ENCODE measurements at regions not wholly inside any gene's neighbourhood (a gene's known extent, or its start where the extent isn't known, plus 50 kb on each side); places are given as distances from the start of the nearest gene placed in this dataset.

DNA sequence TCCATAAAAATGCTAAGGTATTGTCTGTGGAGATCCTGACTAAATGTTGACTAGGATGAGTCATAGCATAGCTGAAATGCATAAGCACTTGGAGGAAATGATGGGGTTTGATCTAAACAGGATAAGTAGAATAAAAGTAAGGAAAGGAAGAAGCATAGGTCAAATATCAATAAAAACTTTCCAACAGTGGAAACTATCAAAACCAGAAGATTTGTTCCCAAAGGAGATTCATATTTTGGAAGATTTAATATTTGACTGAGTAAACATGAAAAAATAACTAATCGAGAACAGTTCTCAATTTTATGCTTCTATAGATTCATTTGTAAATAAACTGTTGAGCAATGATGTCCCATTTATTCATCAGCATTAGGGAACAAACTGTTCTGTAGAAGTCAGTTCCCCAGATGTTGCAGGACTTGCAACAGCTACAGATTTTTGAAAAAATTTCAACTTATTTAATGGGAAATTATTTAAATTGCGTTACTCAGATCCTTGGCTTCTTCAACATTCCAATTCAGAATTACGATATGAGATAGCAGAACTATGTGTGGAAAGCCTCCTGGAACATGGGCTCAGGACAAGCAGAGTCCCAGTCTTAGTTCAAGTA, 133.7 kb upstream of the TBX18 start:
- Mint-ChIP-seq H3K4me1 (no peaks in the 10 kb centered on the region), H3K4me3 (no peak overlapping the region), H3K27me3 (no peaks in the 10 kb centered on the region), H3K9me3 (ENCODE audit: insufficient read depth) (no peaks in the 10 kb centered on the region), H3K27ac (no peak overlapping the region)
- no peak for TF ChIP-seq EZH2 (IDR thresholded peaks at IDR 0.05; ENCODE audit: borderline replicate concordance, insufficient read depth, low read depth, low read length, poor library complexity, severe bottlenecking)
- TF ChIP-seq, protein P1, sequence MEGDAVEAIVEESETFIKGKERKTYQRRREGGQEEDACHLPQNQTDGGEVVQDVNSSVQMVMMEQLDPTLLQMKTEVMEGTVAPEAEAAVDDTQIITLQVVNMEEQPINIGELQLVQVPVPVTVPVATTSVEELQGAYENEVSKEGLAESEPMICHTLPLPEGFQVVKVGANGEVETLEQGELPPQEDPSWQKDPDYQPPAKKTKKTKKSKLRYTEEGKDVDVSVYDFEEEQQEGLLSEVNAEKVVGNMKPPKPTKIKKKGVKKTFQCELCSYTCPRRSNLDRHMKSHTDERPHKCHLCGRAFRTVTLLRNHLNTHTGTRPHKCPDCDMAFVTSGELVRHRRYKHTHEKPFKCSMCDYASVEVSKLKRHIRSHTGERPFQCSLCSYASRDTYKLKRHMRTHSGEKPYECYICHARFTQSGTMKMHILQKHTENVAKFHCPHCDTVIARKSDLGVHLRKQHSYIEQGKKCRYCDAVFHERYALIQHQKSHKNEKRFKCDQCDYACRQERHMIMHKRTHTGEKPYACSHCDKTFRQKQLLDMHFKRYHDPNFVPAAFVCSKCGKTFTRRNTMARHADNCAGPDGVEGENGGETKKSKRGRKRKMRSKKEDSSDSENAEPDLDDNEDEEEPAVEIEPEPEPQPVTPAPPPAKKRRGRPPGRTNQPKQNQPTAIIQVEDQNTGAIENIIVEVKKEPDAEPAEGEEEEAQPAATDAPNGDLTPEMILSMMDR (IDR thresholded peaks at IDR 0.05), result no peak
- CTCF ChIA-PET, result no interaction called here
- DNase-seq, result no peak
- H3K79me2 ChIP-seq (ENCODE audit: control insufficient read depth, insufficient read depth, low read length), result no peaks in the 10 kb centered on the region
- no peaks in the 10 kb centered on the region for H3K4me1 ChIP-seq (ENCODE audit: control insufficient read depth in 2 of 2, insufficient read depth in 2 of 2, low read length in 2 of 2)
- H3K4me3 ChIP-seq (ENCODE audit: control extremely low read depth in 1 of 5, extremely low read depth in 1 of 5, insufficient read depth in 1 of 5, low read depth in 2 of 5, low read length in 4 of 5), result no peak overlapping the region
- H3K27me3 ChIP-seq (replicated peaks in 1 of 4; ENCODE audit: control extremely low read depth in 1 of 4, control insufficient read depth in 3 of 4, insufficient read depth in 4 of 4, low read length in 3 of 4), result no peaks in the 10 kb centered on the region
- no peaks in the 10 kb centered on the region for H3K36me3 ChIP-seq (replicated peaks in 1 of 2; ENCODE audit: control extremely low read depth in 1 of 2, control insufficient read depth in 1 of 2, extremely low read depth in 1 of 2, insufficient read depth in 2 of 2, low read length in 1 of 2)
- H4K20me1 ChIP-seq (ENCODE audit: control insufficient read depth, insufficient read depth, low read length, poor library complexity, severe bottlenecking), result no peaks in the 10 kb centered on the region
- no peaks in the 10 kb centered on the region for H3K9me3 ChIP-seq (ENCODE audit: control extremely low read depth in 1 of 3, control insufficient read depth in 2 of 3, insufficient read depth in 1 of 3, low read length in 2 of 3)
- intact Hi-C loops (cut with micrococcal nuclease), result no loop called here
- H2AFZ ChIP-seq (ENCODE audit: insufficient read depth, low read depth, low read length, poor library complexity, severe bottlenecking), result no peak overlapping the region
- H3K4me2 ChIP-seq (replicated peaks; ENCODE audit: low read depth, low read length, poor library complexity, severe bottlenecking), result no peak overlapping the region
- WGBS (ENCODE audit: insufficient coverage), result no CpG with 5 or more reads among the region's 3 CpGs
- H3K9ac ChIP-seq (ENCODE audit: low read length), result no peak overlapping the region
- POLR2A ChIA-PET, result no interaction called here
- ATAC-seq (ENCODE audit: low read depth), result no peak
- H3K27ac ChIP-seq (ENCODE audit: low read length in 2 of 2), result no peak overlapping the region

DNA sequence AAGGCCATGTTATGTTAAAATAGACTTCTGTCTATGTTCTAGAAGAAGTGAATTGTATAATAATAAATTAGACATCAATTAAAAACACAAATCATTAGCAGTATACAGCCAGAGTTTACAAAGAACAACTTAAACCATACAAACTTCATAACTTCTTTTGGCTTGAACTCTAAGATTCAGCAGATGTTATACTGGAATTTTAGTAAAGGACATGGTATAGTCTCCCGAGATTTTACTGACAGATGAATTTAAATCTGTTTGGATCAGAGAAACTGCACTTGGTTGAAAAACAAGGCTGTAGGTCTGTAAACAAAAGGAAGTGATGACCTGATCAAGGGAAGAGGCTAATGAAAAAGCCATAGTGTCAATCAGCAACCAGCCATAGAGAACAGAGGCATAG, 132.6 kb upstream of the TBX18 start:
- 88% methylated on average over 1 of the region's 1 CpG for WGBS (ENCODE audit: insufficient coverage)
- ATAC-seq (ENCODE audit: low read depth) (no peak), DNase-seq (no peak)
- intact Hi-C loops (cut with micrococcal nuclease), result no loop called here
- ChIA-PET CTCF (no interaction called here), POLR2A (no interaction called here)
- H4K20me1 ChIP-seq (ENCODE audit: control insufficient read depth, insufficient read depth, low read length, poor library complexity, severe bottlenecking), result no peaks in the 10 kb centered on the region
- no peaks in the 10 kb centered on the region for H3K9me3 Mint-ChIP-seq (ENCODE audit: insufficient read depth)
- H3K27me3 Mint-ChIP-seq, result no peaks in the 10 kb centered on the region
- H3K27me3 ChIP-seq (replicated peaks in 1 of 4; ENCODE audit: control extremely low read depth in 1 of 4, control insufficient read depth in 3 of 4, insufficient read depth in 4 of 4, low read length in 3 of 4), result no peaks in the 10 kb centered on the region
- H3K27ac ChIP-seq (ENCODE audit: low read length in 2 of 2), result no peak overlapping the region
- no peak overlapping the region for H3K4me2 ChIP-seq (replicated peaks; ENCODE audit: low read depth, low read length, poor library complexity, severe bottlenecking)
- H2AFZ ChIP-seq (ENCODE audit: insufficient read depth, low read depth, low read length, poor library complexity, severe bottlenecking), result no peak overlapping the region
- no peak overlapping the region for H3K4me3 ChIP-seq (ENCODE audit: control extremely low read depth in 1 of 5, extremely low read depth in 1 of 5, insufficient read depth in 1 of 5, low read depth in 2 of 5, low read length in 4 of 5)
- H3K4me1 Mint-ChIP-seq, result no peaks in the 10 kb centered on the region
- H3K4me3 Mint-ChIP-seq, result no peak overlapping the region
- no peaks in the 10 kb centered on the region for H3K36me3 ChIP-seq (replicated peaks in 1 of 2; ENCODE audit: control extremely low read depth in 1 of 2, control insufficient read depth in 1 of 2, extremely low read depth in 1 of 2, insufficient read depth in 2 of 2, low read length in 1 of 2)
- H3K9me3 ChIP-seq (ENCODE audit: control extremely low read depth in 1 of 3, control insufficient read depth in 2 of 3, insufficient read depth in 1 of 3, low read length in 2 of 3), result no peaks in the 10 kb centered on the region
- no peaks in the 10 kb centered on the region for H3K79me2 ChIP-seq (ENCODE audit: control insufficient read depth, insufficient read depth, low read length)
- H3K9ac ChIP-seq (ENCODE audit: low read length), result no peak overlapping the region
- H3K27ac Mint-ChIP-seq, result no peak overlapping the region
- no peak for TF ChIP-seq EZH2 (IDR thresholded peaks at IDR 0.05; ENCODE audit: borderline replicate concordance, insufficient read depth, low read depth, low read length, poor library complexity, severe bottlenecking)
- TF ChIP-seq, protein P1 (IDR thresholded peaks at IDR 0.05), result no peak
- no peaks in the 10 kb centered on the region for H3K4me1 ChIP-seq (ENCODE audit: control insufficient read depth in 2 of 2, insufficient read depth in 2 of 2, low read length in 2 of 2)

Data from B cell (primary cell).